ENCODE measurements at regions not wholly inside any gene's neighbourhood (a gene's known extent, or its start where the extent isn't known, plus 50 kb on each side); places are given as distances from the start of the nearest gene placed in this dataset.

DNA sequence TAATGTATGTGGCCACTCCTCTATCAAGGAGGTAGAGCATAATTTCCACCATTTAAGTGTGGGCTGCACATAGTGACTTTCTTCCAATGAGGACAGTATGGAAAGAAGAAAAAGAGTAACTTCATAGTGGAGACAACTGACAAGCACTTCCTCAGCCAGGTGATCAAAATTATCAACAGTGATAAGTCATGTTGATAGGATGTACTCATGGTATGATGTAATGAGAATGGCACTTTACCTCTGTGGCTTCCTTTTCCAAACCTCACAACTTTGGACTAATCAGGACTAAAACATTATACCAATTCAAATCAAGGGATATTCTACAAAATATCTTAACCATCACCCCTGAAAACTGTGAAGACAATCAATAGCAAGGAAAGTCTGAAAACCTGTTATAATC, 302.3 kb upstream of the CITED2 start:
- no peak for DNase-seq
- no peaks in the 10 kb centered on the region for H3K36me3 ChIP-seq
- peaks cover 17% of the 10 kb centered on the region for H3K4me1 ChIP-seq
- no peak overlapping the region for H3K4me3 ChIP-seq
- no peaks in the 10 kb centered on the region for H3K9me3 ChIP-seq (replicated peaks)
- no peaks in the 10 kb centered on the region for H3K27me3 ChIP-seq
- no peak overlapping the region for H3K27ac ChIP-seq

GRCh38 chr6:139666284-139666683, 291.8 kb upstream of the CITED2 start:
- Histone ChIP-seq H3K4me1 (no peaks in the 10 kb centered on the region), H3K36me3 (no peaks in the 10 kb centered on the region)
- no peak for DNase-seq

GRCh38 chr6:139663996-139664395, 289.5 kb upstream of the CITED2 start:
- H3K4me3 ChIP-seq: no peak overlapping the region
- DNase-seq: no peak
- no peaks in the 10 kb centered on the region for H3K36me3 ChIP-seq
- no peaks in the 10 kb centered on the region for H3K4me1 ChIP-seq
- no peak overlapping the region for H3K27ac ChIP-seq
- no peaks in the 10 kb centered on the region for H3K27me3 ChIP-seq
- H3K9me3 ChIP-seq (replicated peaks): no peaks in the 10 kb centered on the region

More at GRCh38 chr6:139666284-139666683, 291.8 kb upstream of the CITED2 start:
- H3K9me3 ChIP-seq (replicated peaks): no peaks in the 10 kb centered on the region
- no peaks in the 10 kb centered on the region for H3K27me3 ChIP-seq
- H3K4me3 ChIP-seq: no peak overlapping the region
- no peak overlapping the region for H3K27ac ChIP-seq

DNA sequence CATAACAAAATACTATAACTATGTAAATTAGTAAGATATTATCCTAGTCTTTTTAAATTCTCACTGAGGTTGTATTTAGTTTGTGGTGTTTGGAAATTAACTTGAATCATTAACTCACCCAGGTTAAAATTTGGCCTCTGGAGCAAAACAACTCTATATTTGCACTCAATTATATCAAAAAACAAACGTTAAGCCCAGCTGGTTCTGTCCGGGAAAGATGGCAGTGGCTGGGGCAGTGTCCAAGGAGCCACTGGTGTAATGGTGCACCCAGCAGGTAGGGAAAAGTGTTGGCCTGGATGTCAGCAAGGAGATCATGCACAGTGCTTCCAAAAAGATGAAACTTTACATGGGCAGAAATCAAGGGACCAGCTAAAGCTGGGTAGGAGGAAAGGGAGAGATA, 285.3 kb upstream of the CITED2 start:
- no peaks in the 10 kb centered on the region for H3K27me3 ChIP-seq
- no peaks in the 10 kb centered on the region for H3K36me3 ChIP-seq
- no peak overlapping the region for H3K4me3 ChIP-seq
- H3K4me1 ChIP-seq: peaks cover 7% of the 10 kb centered on the region; the same call in 1 of the 2 replicates
- no peak overlapping the region for H3K27ac ChIP-seq
- no peak for DNase-seq
- H3K9me3 ChIP-seq (replicated peaks): no peaks in the 10 kb centered on the region

DNA sequence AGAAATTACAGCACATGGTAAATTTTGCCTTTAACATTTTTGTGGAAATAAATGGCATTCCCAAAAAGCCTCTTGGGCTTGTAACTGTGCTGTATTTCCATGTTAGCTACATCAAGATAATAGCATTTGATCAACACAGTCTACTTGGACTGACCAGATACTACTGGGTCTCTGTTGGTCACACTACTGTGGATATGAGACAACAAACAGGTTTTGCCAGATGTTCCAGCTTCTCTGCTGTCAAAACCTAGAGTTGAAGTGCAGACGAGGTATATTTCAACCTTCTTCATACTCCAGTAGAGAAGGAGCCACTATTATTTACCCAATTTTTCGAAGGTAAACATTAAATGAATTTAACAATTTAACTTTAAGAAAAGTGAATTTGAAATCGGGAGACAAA, 284.7 kb upstream of the CITED2 start:
- H3K27me3 ChIP-seq: no peaks in the 10 kb centered on the region
- no peaks in the 10 kb centered on the region for H3K9me3 ChIP-seq (replicated peaks)
- no peak overlapping the region for H3K27ac ChIP-seq
- H3K36me3 ChIP-seq: no peaks in the 10 kb centered on the region
- H3K4me1 ChIP-seq: peaks cover 7% of the 10 kb centered on the region; the same call in 1 of the 2 replicates
- DNase-seq: no peak
- no peak overlapping the region for H3K4me3 ChIP-seq

DNA sequence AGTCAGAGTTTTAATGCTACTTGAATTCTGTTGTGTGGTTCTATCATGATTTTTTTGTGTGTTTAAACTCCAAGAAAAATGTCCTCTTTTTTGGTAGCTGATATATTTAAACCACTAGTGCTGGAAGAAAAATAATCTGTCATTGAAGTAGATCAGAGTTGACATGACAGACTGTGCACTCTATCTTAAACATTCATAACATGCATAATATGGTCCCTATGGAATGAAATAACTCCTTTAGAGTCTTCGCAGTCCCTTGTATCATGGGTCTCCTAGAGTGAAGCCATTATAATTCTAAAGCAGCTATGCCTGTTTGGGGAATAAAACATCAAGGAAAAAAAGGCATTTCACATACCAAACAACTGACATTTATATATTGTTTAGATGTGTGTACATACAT, 282.7 kb upstream of the CITED2 start:
- no peak for DNase-seq
- Histone ChIP-seq H3K27ac (no peak overlapping the region), H3K4me1 (peaks cover 7% of the 10 kb centered on the region; the same call in 1 of the 2 replicates), H3K36me3 (no peaks in the 10 kb centered on the region), H3K9me3 (replicated peaks) (no peaks in the 10 kb centered on the region), H3K4me3 (no peak overlapping the region), H3K27me3 (no peaks in the 10 kb centered on the region)

DNA sequence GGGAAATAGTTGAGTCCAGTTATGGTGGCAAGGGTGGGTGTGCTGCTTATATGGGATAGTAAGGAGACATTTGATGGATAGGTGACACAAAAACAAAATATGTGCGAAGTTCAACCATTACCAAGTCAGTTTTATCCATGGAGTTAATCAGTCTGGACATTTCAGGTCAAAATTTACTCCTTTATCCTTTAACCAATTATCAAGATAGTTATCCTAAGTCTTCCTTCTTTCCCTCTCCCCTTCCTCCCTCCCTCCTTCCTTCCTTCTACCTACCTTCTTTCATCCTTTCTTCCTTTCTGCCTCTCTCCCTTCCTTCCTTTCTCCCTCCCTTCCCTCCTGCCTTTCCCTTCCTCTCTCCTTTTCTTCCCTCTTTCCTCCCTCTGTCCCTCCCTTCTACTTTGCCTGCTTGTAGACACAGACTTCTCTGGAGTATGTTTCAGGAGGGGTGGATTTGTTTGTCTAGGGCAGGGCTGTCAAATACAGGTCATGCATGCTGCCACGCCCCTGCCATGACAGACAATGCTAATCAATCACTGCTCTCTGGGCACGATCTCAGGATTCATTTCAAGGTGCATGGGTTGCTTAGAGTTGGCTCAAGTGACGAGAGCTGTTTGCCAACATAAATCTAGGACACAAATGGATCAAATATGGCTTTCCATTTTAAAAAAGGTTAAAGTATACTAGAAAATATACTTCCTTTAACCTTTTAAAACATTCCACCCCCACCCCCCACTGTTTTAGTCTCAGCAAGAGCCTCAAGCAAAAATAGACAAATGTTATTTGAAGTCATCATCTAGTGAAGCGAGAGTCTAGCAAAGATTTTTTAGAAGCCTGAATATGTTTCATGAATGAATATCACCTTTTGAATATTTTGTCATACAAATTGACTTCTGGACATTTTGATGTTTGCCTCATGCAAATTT, 281.6 kb upstream of the CITED2 start:
- H3K27me3 ChIP-seq: no peaks in the 10 kb centered on the region
- no peak overlapping the region for H3K27ac ChIP-seq
- H3K4me1 ChIP-seq: peaks cover 7% of the 10 kb centered on the region; the same call in 1 of the 2 replicates
- no peak for DNase-seq
- no peak overlapping the region for H3K4me3 ChIP-seq
- no peaks in the 10 kb centered on the region for H3K36me3 ChIP-seq
- no peaks in the 10 kb centered on the region for H3K9me3 ChIP-seq (replicated peaks)

DNA sequence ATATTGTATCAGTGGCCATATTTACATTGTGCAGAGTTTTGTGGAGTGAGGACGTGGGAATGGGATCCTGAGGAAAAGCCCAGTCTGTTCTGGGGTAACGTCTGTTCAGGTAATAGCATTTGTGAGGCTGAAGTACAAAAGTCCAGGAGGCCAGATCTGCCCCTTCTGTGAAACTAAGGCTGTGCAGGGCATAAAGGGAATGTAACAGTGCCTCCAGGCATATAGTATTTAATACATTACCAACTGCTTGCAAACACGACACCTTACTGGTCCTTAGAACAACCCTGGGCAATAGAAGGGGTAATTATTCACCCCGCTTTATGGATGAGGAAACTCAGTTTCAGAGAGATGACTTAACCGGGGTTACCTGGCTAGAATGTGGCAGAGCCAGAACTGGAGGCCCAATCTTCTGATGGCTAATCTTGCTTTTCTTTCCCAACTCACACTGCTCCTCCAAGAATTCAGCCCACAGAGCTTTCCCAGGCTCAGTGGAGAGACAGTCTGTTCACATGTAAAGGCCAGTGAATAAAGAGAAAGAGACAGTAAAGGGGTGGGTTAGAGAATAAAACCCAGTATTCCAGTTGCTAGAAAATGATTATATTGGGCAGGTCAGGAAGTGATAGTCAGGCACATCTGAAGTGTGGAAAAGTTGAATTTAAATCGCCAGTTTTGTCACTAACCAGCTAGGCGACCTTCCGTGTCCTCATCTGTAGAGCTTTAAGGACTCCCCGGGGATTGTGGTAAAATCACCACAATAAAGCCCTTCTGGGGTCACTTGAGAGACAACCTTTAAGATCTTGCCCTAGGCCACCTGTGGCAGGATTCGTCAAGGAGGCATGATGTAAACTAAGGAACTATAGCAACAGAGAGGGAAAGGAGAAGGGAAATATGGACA, 280.7 kb upstream of the CITED2 start:
- H3K27me3 ChIP-seq: no peaks in the 10 kb centered on the region
- no peaks in the 10 kb centered on the region for H3K9me3 ChIP-seq (replicated peaks)
- DNase-seq: peak; percentile 11 to 38
- H3K4me3 ChIP-seq: no peak overlapping the region
- no peak overlapping the region for H3K27ac ChIP-seq
- no peaks in the 10 kb centered on the region for H3K36me3 ChIP-seq
- peaks cover 7% of the 10 kb centered on the region; the same call in 1 of the 2 replicates for H3K4me1 ChIP-seq

- Histone ChIP-seq H3K27me3 (no peaks in the 10 kb centered on the region), H3K4me3 (no peak overlapping the region), H3K36me3 (no peaks in the 10 kb centered on the region), H3K9me3 (replicated peaks) (no peaks in the 10 kb centered on the region), H3K27ac (no peak overlapping the region), H3K4me1 (peaks cover 7% of the 10 kb centered on the region; the same call in 1 of the 2 replicates)
- no peak for DNase-seq
Measured at GRCh38 chr6:139654309-139654708, 279.9 kb upstream of the CITED2 start.

GRCh38 chr6:139653111-139653510, 278.7 kb upstream of the CITED2 start:
- no peak for DNase-seq
- Histone ChIP-seq H3K9me3 (replicated peaks) (no peaks in the 10 kb centered on the region), H3K27me3 (no peaks in the 10 kb centered on the region), H3K27ac (no peak overlapping the region), H3K4me3 (no peak overlapping the region), H3K36me3 (no peaks in the 10 kb centered on the region), H3K4me1 (peaks cover 7% of the 10 kb centered on the region; the same call in 1 of the 2 replicates)

- peaks cover 6% of the 10 kb centered on the region; the same call in 1 of the 2 replicates for H3K4me1 ChIP-seq
- DNase-seq: no peak
- H3K36me3 ChIP-seq: no peaks in the 10 kb centered on the region
- no peaks in the 10 kb centered on the region for H3K27me3 ChIP-seq
- H3K27ac ChIP-seq: no peak overlapping the region
- H3K9me3 ChIP-seq (replicated peaks): no peaks in the 10 kb centered on the region
- H3K4me3 ChIP-seq: no peak overlapping the region
Measured at GRCh38 chr6:139650941-139651340, 276.5 kb upstream of the CITED2 start.

DNA sequence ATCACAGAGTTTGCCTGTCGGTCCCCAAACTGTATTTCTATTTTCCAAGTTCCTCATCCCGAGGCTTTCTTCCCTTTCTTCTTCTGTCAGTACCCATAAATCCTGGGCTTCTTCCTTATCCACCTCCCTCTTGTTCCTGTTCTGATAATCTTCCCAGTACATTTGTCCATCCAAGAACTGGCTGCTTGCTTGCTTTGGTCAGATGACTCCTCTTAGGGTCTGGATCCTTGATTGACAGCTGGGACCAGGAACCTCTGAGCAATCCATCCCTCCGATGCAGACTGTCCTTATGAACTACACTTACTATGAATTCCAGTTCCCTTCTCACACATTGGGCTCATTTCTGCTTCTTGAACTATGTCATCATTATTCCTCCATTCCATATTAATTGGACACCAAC, 275.3 kb upstream of the CITED2 start:
- H3K27ac ChIP-seq: no peak overlapping the region

GRCh38 chr6:139649128-139649527, 274.7 kb upstream of the CITED2 start:
- Histone ChIP-seq H3K4me3 (no peak overlapping the region), H3K9me3 (replicated peaks) (no peaks in the 10 kb centered on the region), H3K4me1 (no peaks in the 10 kb centered on the region), H3K27me3 (no peaks in the 10 kb centered on the region), H3K36me3 (no peaks in the 10 kb centered on the region), H3K27ac (no peak overlapping the region)
- no peak for DNase-seq

More for the DNA sequence above, 275.3 kb upstream of the CITED2 start:
- Histone ChIP-seq H3K27me3 (no peaks in the 10 kb centered on the region), H3K4me1 (no peaks in the 10 kb centered on the region), H3K9me3 (replicated peaks) (no peaks in the 10 kb centered on the region), H3K4me3 (no peak overlapping the region), H3K36me3 (no peaks in the 10 kb centered on the region)
- DNase-seq: no peak

- Histone ChIP-seq H3K27me3 (no peaks in the 10 kb centered on the region), H3K4me3 (no peak overlapping the region), H3K9me3 (replicated peaks) (no peaks in the 10 kb centered on the region), H3K4me1 (no peaks in the 10 kb centered on the region), H3K27ac (no peak overlapping the region), H3K36me3 (no peaks in the 10 kb centered on the region)
- DNase-seq: no peak
Measured at GRCh38 chr6:139648430-139649000, 274.1 kb upstream of the CITED2 start.

- Histone ChIP-seq H3K4me3 (no peak overlapping the region), H3K27ac (no peak overlapping the region), H3K36me3 (no peaks in the 10 kb centered on the region), H3K9me3 (replicated peaks) (no peaks in the 10 kb centered on the region), H3K4me1 (no peaks in the 10 kb centered on the region), H3K27me3 (no peaks in the 10 kb centered on the region)
- no peak for DNase-seq
Measured at GRCh38 chr6:139647841-139648240, 273.4 kb upstream of the CITED2 start.

Data from SJCRH30 (cell line).